H1 (cell line): ENCODE measurements at regions not wholly inside any gene's neighbourhood (a gene's known extent, or its start where the extent isn't known, plus 50 kb on each side); places are given as distances from the start of the nearest gene placed in this dataset.

Experiments used
- CTCF ChIP-seq, 3 experiments: IDR thresholded peaks; 1 replicate in 2 of 3; 2 replicates in 1 of 3; pipeline versions ENCODE4 v1.5.1 to v1.6.1; 2011; ENCODE audit warnings: low read length in 3 of 3, mild to moderate bottlenecking in 3 of 3, inconsistent platforms in 2 of 3, low read depth in 1 of 3, moderate library complexity in 1 of 3; ENCODE audit not compliant: insufficient read depth in 1 of 3; ENCODE audit errors: control extremely low read depth in 1 of 3
- EZH2 ChIP-seq: fragments of 200-600 bp; sonication (generic); IDR thresholded peaks from 2 replicates; pipeline ENCODE4 v1.7.1; 2012; ENCODE audit warnings: low read depth, mild to moderate bottlenecking, moderate library complexity, low read length, inconsistent platforms; ENCODE audit not compliant: severe bottlenecking
- JUN ChIP-seq: IDR thresholded peaks from 2 replicates; pipeline ENCODE4 v1.6.1; 2011; ENCODE audit warnings: low read depth, mild to moderate bottlenecking, improper control_type of control experiment, low read length
- JUND ChIP-seq: IDR thresholded peaks from 2 replicates; pipeline ENCODE4 v1.6.1; 2011; ENCODE audit warnings: mild to moderate bottlenecking, improper control_type of control experiment, low read length
- MAFK ChIP-seq: IDR thresholded peaks from 2 replicates; pipeline ENCODE4 v1.6.1; 2012; ENCODE audit warnings: low read depth, mild to moderate bottlenecking, improper control_type of control experiment, low read length
- POLR2A ChIP-seq, 2 experiments: IDR thresholded peaks; 1 replicate in 1 of 2; 2 replicates in 1 of 2; pipeline ENCODE4 v1.6.1; 2011; ENCODE audit warnings: low read depth in 2 of 2, low read length in 2 of 2, mild to moderate bottlenecking in 2 of 2; ENCODE audit errors: control extremely low read depth in 1 of 2
- POLR2AphosphoS5 ChIP-seq: IDR thresholded peaks from 2 replicates; pipeline ENCODE4 v1.6.1; 2011; ENCODE audit warnings: low read depth, low read length
- RNF2 ChIP-seq: fragments of 200-900, 300-1000 bp; sonication (generic); IDR thresholded peaks from 2 replicates; pipeline ENCODE4 v1.7.1; 2016; ENCODE audit warnings: borderline replicate concordance, low read depth, mild to moderate bottlenecking, antibody characterized with exemption, low read length; ENCODE audit not compliant: poor library complexity, severe bottlenecking; ENCODE audit errors: missing control alignments
- RXRA ChIP-seq: IDR thresholded peaks from 2 replicates; pipeline ENCODE4 v1.6.1; 2011; ENCODE audit warnings: low read depth, mild to moderate bottlenecking, low read length, moderate library complexity; ENCODE audit not compliant: insufficient read depth
- SP1 ChIP-seq: IDR thresholded peaks from 2 replicates; pipeline ENCODE4 v1.6.1; 2011; ENCODE audit warnings: low read depth, low read length
- TCF12 ChIP-seq: IDR thresholded peaks from 2 replicates; pipeline ENCODE4 v1.6.1; 2011; ENCODE audit warnings: low read depth, mild to moderate bottlenecking, low read length
- YY1 ChIP-seq: IDR thresholded peaks from 2 replicates; pipeline ENCODE4 v1.6.1; 2011; ENCODE audit warnings: low read depth, mild to moderate bottlenecking, low read length

GRCh38 chr10:3651969-3652653, 132.9 kb downstream of the KLF6 start:
- no peak for TF ChIP-seq JUND
- no peak for TF ChIP-seq POLR2AphosphoS5
- TF ChIP-seq TCF12, result no peak
- TF ChIP-seq CTCF (IDR thresholded peaks at IDR 0.05; ENCODE audit: control extremely low read depth in 1 of 3, insufficient read depth in 1 of 3, low read depth in 1 of 3, low read length in 3 of 3), result no peak
- TF ChIP-seq RXRA, result no peak
- TF ChIP-seq SP1, result no peak
- TF ChIP-seq RNF2, result no peak
- no peak for TF ChIP-seq YY1
- TF ChIP-seq POLR2A (IDR thresholded peaks at IDR 0.05; ENCODE audit: control extremely low read depth in 1 of 2, low read depth in 2 of 2, low read length in 2 of 2), result no peak
- TF ChIP-seq MAFK, result no peak
- no peak for TF ChIP-seq EZH2
- no peak for TF ChIP-seq JUN
